NCI-H1417 treated with DMSO at 0.1 percent for 48 hours (cell line): ENCODE measurements at regions not wholly inside any gene's neighbourhood (a gene's known extent, or its start where the extent isn't known, plus 50 kb on each side); places are given as distances from the start of the nearest gene placed in this dataset.
A peak's percentile ranks its signal among the peaks of the same experiment; 100 is the strongest.
"Not testable (repeated sequence)": the region's sequence is repeated elsewhere in the genome, so short reads cannot be mapped to it uniquely, and the experiment has no call there.

ENCODE experiments used
- DNase-seq: peaks from one replicate; lab custom pipeline; 2025; lab: John Stamatoyannopoulos, UW

DNA sequence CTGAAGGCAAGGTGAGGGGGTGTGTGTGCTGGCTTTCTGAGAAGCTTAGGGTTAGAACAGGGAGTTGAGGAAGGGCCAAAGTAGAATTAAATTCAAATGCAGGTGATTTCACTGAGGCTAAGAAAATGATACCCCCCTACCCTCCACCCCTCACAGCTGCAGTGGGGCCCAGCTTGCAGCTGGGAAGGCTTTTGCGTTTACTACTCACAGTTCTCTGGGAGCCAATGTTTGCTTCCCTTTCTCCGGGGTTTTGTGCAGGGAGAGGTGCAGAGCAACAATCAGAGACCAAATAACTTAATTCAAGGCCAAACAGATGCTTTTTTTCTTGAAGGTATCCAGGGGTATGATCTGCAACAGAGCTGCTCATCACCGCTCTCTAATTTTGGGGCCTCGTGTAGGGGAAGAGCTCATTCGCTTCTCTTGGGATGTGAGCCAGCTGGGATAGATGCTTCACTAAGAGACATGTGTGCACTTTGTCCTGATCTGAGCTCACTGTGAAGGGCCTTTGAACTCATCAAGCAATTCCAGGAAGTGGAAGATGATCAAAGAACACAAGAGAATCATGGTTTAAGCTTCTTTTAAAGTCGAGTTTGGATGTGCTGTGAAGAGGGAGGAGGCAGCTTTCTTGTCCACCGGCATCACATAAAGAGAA is 122.7 kb upstream of the C1GALT1C1 start:
- no peak for DNase-seq

DNA sequence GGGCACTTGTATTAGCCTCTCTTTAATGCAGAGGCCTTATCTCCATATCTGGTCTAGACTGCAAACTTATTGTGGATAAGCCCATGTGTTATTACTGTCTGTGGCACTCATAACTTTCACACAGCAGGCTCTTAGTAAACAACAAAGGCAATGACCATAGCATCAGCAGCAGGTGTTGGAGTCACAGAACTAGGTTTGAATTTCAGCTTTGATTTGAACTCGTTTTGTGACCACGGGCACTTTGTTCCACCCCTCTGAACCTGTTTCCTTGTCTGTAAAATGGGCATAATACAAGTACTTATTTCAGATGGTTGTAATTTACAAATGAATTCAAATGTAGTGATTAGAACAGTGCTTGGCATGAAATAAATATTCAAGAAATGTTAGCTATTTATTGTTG is 121.8 kb upstream of the C1GALT1C1 start:
- no peak for DNase-seq

DNA sequence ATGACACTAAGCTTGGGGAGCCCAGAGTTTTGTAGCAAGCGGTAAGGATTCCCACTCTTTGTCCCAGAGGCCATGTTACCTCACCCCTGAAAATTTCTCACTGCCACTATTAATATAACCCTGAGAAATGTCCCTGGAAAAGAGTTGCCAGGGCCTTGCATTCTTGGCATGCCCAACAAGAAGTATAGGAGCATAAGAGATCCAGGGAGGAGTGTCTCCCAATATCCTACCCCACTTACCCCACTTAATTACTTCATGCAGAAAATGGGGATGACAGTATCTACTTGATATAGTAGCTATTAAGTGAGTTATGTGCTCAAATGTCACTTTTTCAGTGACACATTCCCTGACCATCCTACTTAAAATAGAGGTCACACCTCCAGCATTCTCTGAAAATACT is 120.5 kb upstream of the C1GALT1C1 start:
- no peak for DNase-seq

DNA sequence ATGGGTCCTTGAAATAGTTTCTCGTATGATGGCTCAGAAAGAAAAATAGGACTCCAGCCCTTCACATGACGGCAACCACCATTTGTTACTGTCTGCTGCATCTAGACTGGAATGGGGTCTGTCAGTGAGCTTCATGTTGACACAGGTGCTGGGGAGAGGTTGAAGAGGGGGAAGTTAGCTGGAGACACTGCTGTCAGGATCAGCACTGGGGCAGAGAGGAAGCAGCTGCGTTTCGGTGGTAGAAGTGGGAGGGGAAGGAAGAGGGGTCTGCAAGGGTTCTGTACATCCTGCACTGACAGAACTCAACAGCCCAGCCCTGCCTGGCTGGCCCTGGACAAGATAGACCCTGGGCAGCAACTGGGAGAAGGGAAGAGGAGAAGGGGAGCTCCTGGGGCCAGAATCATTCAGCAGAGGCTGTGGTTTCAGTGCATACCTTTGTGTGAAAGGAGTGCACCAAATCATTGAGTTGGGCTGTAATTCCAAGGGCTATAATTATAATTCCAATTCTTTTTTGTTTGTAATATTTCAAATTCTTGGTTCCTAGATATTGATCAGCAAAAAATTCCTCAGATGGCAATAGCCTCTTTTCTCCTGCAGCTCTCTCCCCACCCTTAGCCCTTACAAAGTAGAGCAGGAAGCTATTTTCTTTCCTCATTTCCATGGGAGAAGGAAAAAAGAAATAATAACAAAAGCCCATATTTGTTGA is 119.4 kb upstream of the C1GALT1C1 start:
- peak; percentile 56 for DNase-seq

DNA sequence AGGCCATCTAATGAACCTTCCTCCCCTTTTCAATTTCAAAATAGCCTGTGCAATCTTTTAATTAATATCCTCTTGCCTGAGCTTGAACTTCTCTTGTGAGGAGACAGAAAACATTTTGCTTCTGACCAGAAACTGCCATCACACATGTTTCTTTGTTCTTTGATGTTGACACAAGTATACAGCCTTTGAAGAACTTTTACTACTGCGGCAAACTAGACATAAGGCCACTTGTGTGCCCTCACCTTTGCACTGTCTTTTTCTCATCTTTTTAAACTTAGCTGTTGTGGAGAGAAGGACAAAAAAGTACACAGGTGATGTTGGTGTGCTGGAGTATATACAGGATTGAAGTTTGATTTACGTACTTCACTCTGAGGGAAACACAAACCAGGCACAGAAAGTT is 116.3 kb upstream of the C1GALT1C1 start:
- DNase-seq = no peak

DNA sequence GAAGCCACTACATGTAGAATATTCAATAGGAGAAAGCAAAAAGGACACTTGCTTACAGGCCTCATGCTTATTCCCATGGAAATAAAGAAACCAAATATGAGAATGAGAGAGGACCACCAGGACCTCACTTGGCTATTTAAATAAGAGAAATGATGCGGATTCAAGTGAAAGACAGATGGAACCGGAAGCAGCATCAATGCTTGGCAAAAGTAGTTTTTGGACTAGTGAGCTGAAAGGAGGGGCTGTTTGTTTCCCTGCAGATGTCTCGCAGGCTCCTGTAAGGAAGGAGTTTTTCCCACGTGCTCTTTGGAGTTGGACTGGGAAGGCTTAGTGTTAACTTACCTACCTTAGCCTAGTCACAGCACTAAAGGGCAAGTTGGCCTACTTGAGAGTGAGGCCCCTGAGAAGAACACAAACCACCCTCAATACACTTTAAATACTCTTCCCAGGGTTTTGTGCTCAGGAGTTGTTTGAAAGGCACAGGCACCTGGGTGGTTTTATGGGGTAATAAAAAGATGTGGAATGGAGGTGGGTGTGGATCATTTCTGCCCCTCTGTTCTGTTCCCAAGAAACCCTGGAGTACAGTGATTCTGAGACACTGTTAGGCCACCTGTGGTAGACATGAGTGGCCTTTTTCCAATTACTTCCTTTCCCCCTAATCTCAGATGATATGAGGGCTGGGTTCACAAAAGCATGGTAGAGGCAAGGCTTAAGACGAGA is 113.3 kb upstream of the C1GALT1C1 start:
- no peak for DNase-seq

DNA sequence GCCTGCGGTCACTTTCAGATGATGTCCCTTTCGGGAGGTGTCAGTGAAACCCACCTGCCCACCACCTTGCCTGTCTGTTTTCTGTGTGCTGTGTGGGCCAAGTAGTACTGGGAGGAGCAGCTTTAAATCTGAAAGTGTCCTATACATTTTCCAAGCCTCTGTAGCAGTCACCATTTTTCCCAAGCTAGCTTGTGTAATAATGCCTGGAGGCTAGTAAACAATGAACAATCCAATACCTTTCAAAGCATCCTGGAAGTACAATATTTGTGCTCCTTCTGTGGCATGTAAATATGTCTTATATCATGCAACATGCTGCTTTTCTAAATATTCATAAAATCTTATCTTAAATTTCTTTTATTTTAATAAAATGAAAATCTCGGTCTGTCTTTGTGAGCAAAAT is 111.6 kb upstream of the C1GALT1C1 start:
- DNase-seq = no peak

DNA sequence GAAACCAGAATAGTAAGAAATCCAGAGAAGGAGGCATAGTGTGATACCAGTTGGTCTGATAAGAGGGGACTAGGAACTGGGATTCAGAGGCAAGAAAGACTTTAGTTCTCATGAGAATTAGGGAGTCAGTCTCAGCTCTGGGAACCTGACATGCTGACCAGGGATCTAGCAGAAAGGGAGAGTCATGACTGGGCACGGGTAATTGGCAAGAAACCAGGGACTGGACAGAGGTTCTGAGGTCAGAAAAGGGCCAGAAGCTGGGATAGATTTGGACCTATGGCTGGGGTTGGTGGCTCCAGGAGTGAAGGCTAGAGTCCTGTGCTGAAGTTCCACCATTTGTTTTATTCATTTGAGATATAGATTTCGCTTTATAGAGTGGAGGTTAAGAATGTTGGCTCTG is 110.2 kb upstream of the C1GALT1C1 start:
- DNase-seq = no peak

DNA sequence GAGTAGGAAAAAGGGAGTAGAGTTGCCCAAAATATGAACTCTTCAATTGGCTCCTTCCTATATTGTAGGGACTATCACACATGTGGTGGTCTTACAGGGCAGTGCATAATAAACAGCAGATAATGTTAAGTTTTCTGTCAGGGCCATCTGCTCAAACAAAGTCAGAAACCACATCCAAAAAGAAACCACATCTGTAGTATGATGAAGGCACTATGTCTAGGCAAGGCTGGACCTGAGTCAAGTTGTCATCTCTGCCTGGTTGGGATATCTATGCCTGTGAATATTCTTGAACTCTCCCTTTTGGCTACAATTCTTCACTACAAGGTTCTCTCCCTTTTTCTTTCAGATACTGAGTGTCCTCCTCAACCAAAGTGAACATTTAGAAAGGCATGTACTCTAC is 109.4 kb upstream of the C1GALT1C1 start:
- DNase-seq = no peak

DNA sequence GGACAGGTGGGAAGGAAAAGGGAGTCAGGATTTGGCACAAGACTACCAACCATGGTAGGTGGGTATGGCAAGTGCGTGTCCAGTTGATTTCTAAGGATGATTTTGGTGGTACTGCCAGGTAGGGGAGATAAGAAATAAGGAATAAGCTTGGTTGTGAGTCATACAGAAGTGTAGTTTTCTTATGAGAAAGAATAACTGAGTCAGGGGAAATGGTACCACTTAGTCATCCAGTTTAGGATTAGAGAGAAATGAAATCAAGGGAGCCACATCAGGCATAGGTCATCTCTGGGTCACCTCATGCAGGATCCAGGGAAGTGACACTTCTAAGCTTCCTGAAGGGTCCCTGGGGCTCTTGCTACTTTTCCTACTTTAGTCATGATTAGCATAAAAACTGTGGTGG is 107.1 kb upstream of the C1GALT1C1 start:
- DNase-seq = no peak

DNA sequence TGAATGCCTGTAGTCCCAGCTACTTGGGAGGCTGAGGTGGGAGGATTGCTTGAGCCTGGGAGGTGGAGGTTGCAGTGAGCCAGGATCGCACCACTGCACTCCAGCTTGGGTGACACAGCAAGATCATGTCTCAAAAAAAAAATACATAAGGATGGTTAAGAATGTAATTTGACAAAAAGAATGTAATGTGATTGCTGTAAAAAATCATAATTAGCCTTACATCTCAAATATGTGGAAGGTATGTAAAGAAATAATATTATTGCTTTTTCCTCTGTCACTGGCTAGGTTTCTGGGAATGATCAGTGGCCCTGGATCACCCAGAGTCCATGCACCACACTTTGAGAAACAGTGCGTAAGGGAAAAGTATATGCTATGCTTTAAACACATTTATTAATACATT is 106.1 kb upstream of the C1GALT1C1 start:
- no peak for DNase-seq

DNA sequence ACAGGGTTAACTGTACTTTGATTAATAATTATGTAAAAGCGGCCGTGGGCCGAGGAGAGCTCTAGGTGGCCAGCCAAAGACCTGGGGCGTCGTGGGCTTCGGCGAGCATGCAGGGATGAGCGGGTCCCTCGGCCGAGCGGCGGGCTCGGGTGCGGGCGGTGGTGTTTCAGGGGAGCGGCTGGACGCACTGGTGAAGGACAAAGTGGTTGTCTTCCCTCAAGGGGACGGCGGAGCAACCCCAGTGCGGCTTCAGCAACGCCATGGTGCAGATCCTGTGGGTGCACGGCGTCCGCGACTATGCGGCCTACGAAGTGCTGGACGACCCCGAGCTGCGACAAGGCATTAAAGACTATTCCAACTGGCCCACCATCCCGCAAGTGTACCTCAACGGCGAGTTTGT is 103.0 kb upstream of the C1GALT1C1 start:
- DNase-seq = no peak

DNA sequence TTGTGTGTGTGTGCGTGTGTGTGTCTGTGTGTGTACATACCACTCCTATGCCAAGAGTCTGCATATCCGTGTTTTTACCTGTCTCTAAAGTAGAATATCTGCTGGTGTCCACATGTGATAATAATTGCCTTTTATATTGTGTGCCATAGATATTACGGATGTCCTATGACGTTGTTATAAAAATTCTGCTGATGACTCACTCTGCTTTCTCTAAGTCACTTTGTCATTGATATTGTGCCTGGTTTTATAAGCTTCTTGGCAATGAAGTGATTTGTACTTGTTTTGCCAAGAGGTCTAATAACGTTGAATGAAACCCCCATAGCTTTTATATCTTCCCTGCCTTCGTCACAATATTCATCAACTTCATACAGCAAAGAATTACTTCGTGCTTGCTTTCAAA is 102.6 kb upstream of the C1GALT1C1 start:
- no peak for DNase-seq

DNA sequence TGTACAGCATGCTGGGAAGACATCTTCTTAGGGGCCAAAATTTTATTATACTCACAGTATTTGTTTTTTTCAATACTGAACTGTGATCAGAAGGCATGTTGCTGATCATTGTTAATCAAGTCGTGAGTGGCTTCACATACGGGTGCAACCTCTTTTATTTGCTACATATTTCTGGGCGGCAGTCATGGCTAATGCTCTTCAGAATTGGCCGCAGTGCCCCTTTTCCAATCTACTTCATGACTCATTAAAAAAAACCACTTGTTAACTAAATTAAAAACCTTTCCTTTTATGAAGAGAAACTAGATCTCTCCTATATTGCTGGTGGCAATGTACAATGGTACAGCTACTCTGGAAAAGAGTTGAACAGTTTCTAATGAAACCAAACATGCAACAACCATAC is 101.5 kb upstream of the C1GALT1C1 start:
- DNase-seq = no peak

DNA sequence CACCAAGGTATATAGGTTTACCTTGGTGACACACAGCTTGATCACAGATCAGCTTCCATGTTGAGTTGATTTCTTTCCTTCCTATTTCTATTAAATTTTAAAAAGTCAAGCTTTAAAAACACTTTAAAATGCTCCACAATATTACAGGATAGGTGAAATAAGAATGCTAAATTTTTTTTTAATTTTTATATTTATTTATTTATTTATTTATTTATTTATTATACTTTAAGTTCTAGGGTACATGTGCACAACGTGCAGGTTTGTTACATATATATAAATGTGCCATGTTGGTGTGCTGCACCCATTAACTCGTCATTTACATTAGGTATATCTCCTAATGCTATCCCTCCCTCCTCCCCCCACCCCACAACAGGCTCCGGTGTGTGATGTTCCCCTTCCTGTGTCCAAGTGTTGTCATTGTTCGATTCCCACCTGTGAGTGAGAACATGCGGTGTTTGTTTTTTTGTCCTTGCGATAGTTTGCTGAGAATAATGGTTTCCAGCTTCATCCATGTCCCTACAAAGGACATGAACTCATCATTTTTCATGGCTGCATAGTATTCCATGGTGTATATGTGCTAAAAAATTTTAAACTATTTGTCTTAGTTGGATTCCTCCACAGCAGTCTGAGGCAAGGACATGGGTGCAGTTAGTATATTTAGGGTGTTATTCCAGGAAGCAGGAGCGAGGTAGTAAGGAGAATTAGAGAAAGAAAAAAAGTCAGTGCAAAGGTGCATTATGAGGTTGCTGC is 99.8 kb upstream of the C1GALT1C1 start:
- not testable (repeated sequence) for DNase-seq

DNA sequence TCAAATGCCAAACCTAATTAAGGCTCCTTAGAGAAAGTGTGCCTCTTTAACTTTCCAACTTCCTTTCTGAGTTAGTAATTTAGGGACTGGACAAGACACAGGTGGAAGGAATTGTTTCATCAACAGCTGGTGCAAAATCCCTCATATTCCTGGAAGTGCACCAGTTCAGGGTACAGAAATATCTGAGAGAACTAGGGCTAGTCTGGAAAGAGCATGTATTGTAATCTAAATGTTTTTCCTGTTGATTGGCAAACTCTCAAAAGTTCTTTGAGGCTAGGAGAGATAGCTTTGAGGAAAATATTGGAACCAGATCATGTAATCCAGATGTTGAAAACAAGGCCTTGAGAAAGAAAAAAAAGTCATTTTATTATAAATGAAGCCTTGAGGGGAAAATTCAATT is 98.1 kb upstream of the C1GALT1C1 start:
- DNase-seq = no peak

DNA sequence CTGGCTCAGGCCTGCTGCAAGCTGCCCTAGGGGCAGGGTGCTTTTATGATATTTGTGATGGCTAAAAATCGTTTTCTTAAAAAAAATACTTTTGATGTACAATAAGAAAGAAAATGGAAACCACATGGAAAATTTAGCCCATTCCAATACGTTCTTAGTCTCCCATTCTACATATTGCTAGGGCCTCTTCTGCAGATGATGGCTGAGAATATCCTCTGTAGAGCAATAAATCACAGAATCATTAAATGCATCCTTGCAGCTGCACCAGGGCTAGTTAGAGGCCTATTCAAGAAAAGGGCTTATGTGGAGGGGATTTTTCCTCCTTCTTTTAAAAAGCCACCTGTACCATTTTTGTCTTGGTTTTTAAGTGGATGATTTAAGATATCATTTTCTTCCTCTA is 97.6 kb upstream of the C1GALT1C1 start:
- DNase-seq = no peak

DNA sequence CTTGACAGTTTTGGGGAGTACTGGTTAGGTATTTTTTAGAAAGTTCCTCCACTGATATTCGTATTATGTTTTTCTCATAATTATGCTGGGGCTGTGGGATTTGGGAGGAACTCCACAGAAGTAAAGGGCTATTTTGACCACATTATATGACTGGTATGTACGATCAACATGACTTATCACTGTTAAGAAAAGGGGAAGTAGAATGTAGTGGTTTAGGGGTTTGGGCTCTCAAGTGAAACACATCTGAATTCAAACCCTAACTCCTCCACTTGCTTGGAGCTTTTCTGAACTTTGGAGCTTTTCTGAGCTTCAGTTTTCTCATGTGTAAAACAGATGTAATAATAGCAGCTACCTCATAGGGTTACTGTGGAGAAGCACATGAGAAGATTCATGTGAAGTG is 96.4 kb upstream of the C1GALT1C1 start:
- DNase-seq = no peak

DNA sequence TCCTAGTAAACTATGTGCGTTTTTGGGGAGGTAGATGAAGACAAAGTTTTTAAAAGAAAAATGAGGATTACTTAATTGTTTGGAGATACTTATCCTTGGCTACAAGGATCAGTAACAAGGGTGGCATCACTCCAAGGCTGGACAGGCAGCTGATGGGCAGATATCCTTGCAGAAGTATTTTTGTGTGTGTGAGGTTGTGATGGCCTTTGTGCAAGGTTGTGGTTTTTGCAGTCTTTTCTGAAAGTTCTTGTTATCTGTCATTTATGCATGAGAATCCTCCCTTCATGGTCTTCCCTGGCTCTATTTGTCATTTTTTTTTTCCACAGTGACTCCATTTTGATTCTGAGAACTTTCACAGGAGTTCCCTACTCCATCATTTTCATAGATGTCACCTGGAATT is 96.0 kb upstream of the C1GALT1C1 start:
- no peak for DNase-seq

DNA sequence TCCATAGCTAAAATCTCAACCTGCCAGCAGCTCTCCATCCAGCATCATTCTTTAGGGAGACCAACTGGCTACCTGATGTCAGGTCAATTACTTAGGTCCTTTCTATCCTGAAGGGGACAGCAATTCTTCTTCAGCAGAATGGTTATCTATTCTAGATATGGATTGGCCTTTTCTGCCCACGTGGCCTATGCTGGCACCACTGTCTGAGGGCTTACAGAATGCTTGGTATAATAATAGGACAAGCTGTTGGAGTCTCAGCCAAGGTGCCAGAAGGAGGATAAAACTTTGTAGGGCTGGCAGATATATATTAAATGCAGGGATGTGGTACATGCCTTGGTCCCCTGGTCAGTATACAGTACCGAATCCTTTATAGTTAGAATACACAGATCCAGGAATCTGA is 89.8 kb upstream of the C1GALT1C1 start:
- no peak for DNase-seq

DNA sequence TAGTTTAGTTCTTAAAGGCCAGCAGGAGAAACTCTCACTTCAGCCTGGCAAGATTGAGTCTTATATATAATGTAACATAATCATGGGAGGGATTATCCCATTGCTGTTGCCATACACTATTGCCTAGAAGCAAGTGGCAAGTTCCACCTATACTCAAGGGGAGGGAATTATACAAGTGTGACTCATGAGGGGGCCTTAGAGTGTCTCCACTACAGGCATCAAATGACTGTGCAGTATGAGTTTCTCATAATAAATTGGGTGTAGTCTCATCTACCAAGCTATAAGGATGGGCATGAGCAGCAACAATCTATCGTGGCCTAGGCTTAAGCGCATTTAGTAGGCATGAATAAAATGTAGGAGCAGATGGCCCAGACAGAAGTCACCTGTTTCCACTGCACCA is 89.1 kb upstream of the C1GALT1C1 start:
- DNase-seq = no peak

DNA sequence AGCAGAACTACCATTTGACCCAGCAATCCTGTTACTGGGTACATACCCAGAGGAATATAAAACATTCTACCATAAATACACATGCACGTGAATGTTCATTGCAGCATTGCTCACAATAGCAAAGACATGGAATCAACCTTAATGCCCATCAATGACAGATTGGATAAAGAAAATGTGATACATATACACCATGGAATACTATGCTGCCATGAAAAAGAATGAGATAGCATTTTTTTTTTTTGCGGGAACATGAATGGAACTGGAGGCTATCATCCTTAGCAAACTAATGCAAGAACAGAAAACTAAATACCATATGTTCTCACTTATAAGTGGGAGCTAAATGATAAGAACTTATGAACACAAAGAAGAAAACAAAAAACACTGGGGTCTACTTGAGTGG is 72.5 kb upstream of the C1GALT1C1 start:
- DNase-seq = not testable (repeated sequence)

DNA sequence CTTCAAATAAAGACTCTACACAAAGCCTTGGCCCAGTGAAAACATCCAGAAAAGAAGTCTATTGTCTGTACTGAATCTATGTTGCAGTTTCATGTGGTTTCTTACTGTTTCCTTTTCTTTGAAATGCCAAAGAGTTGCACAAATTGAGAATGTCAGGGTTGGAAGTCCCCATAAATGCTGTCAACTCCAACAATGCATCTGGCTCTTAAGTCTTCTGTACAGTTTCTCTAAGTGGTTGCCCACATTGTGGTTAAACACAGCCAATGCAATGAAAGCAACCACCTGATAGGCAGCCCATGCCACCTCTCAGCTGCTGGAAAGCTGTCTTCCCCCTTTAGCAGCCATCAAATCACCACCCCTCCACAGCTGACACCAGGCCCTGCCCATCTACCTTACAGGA is 67.2 kb upstream of the C1GALT1C1 start:
- DNase-seq = no peak
